NCI-H524 (cell line): ENCODE measurements at regions not wholly inside any gene's neighbourhood (a gene's known extent, or its start where the extent isn't known, plus 50 kb on each side); places are given as distances from the start of the nearest gene placed in this dataset.
A peak's percentile ranks its signal among the peaks of the same experiment; 100 is the strongest.

Source experiments
- DNase-seq, 2 experiments: peaks; one replicate each; lab custom pipeline; 2025; lab: John Stamatoyannopoulos, UW

- no peak for DNase-seq
Observed at GRCh38 chr1:30479575-30479974, 243.8 kb downstream of the MATN1 start.

DNA sequence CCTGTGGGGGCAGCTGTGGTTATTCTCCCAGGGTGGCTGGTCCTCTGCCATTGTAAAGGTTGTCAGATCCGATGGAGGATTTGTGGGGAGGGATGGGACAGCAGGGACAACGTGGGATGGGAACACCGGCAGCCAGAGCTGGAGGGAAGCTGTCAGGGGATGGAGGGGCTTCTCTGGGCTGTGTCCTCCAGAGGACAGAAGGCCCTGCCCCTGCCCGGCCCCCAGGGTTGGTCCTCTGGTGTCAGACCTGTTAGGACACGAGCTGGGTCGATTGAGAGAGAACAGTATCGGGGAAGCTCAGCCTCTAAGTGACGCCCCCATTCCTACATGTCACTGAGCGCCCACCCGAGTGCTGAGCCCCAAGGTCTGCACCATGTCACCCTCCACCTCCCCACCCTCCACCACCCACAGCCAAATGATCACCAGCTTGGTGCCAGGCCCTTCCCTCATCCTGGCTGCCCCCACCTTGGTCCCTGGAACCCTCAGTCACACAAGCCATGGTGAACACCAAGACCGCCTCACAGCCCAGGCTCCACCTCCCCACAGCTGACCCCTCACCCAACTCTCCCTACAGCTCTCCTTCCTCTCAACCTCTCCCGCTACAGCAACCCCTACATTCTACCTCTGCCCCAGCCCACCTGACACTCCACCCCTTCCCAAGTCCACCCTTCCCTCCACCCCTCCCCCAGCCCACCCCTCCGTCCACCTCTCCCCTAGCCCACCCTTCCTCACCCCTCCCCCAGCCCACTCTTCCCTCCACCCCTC lies 244.4 kb downstream of the MATN1 start:
- no peak for DNase-seq

- DNase-seq: no peak
Observed at GRCh38 chr1:30478283-30478682, 245.1 kb downstream of the MATN1 start.

DNA sequence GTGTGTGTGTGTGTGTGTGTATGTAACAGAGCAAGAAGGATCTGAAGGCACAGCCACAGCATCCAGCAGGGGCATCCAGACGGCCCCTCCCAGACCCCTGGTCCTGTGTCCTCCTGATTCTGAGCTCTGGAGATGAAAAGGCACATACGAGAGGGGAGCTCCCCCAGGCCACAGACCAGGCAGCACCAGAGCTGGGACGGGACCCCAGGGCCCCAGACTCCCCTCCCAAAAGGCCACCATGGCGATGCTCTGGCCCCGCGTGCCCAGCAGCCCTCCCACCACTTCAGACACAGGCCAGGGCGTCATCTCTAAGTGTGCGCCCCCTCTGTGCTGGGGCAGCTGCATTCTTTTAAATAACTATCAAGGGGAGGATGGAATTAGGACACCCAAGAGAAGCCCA lies 245.8 kb downstream of the MATN1 start:
- no peak for DNase-seq

GRCh38 chr1:30476911-30477459 lies 246.4 kb downstream of the MATN1 start:
- DNase-seq: no peak

GRCh38 chr1:30476476-30476875 lies 246.9 kb downstream of the MATN1 start:
- DNase-seq: no peak

GRCh38 chr1:30475966-30476365 lies 247.4 kb downstream of the MATN1 start:
- no peak for DNase-seq

DNA sequence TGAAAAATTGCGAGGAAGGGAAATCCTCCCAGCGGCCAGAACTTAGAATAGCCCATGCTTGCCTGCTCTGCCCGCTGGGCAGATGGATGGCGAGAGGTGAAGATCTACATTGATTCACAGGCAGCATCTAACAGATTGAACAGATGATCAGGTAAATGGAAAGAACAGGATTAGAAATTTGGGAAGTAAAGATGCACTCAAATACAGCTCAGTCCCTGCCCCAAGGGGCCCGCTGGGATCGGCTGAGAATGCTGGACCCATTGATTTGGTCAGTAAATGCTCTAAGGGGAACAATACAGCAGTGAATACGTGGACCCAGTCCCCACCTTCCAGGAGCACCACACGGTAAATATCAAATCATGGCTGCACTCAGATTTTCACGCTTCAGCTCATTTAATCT lies 248.2 kb downstream of the MATN1 start:
- no peak for DNase-seq

DNA sequence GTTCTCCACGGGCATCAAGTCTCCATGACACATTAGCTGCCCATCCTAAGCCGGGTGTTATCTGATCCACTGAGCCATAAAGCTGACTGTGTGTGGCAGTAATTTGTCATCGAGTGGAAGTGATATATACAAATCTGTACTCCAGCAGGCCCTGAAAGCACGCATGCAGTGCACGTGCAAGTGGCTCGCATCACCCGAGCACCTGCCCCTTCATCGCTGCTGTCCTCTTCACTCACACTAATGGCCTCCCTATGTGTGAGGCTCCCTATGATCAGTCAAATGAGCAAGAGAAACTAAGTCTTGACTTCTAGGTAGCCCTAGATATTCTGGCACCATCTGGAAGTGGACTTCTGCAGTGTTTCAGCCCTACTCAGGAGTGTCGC lies 248.6 kb downstream of the MATN1 start:
- DNase-seq: no peak

- DNase-seq: peak in 1 of 2 experiments; percentile 8
Observed at GRCh38 chr1:30473922-30474817, 249.2 kb downstream of the MATN1 start.

DNA sequence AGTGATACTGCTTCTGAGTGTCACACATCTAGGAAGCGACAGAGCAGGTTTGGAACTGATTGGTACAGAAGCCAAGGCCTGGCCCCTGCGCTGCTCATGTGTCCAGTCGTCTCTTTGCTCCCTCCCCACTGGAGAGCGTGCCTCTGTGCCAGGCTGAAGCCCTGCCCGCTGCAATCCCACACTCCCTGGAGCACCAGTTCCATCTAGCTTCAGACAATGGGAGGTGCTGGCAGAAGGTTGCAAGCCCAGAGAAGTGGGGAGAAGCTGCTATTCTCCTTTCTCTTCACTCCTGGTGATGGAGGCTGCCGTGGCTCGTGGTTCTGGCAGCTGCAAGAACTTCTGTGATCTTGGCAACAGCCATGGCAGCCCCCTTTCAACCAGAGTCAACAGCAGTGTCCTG lies 250.9 kb downstream of the MATN1 start:
- no peak for DNase-seq

- DNase-seq: no peak
Observed at GRCh38 chr1:30472009-30472408, 251.4 kb downstream of the MATN1 start.

- DNase-seq: no peak
Observed at GRCh38 chr1:30471307-30471706, 252.1 kb downstream of the MATN1 start.

DNA sequence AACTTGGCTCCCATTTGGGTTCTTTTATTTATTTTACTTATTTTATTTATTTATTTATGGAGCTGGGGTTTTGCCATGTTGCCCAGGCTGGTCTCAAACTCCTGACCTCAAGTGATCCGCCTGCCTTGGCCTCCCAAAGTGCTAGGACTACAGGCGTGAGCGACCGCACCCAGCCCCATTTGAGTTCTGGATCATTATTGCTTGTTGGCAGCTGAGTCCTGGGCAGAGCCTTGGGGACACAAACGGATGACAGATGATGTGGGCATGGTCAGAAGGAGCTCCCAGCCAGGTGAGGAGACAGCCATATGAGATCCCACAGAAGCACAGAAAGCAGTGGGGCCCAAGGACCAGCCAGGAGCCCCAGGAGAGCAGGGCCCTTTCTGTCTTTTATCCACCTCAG lies 254.0 kb downstream of the MATN1 start:
- DNase-seq: no peak

GRCh38 chr1:30467101-30467500 lies 256.3 kb downstream of the MATN1 start:
- no peak for DNase-seq

DNA sequence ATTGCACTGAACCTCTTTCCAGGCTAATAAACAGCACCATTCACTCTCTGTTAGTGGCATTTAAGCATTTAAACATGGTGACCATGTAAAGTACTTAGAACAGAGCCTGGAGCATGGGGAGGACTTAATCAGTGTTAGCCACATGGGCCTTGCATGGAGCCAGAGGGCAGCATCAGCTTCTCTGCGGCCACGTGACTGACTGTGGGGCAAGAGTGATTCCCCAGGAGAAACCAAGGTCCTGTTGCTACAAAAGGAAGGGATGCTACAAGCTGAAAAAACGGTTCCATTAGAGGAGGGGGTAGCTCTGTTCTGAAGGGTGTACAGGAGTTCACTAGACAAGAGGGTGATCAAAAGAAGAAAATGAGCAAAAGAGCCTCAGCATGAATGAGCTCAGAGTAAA lies 256.8 kb downstream of the MATN1 start:
- DNase-seq: no peak

- DNase-seq: no peak
Observed at GRCh38 chr1:30466026-30466425, 257.4 kb downstream of the MATN1 start.

DNA sequence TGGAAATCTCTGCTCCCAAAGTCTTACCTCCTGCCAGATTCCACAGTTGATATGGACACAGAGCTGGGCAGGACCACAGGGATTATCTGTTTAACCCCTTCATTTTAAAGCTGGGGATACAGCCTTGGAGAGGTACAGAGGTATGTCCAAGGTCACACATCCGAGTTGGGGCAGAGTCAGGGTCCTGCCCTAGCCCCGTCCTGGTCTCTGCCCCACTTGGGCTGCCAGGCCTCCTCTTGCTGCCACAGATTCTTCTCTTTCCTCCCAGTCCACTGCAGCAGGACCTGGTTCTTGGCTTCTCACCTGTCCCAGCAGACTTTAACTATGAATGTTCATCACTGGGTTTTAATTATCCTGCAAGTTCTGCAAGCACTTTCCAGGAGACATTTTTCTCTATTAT lies 258.3 kb downstream of the MATN1 start:
- no peak for DNase-seq

DNA sequence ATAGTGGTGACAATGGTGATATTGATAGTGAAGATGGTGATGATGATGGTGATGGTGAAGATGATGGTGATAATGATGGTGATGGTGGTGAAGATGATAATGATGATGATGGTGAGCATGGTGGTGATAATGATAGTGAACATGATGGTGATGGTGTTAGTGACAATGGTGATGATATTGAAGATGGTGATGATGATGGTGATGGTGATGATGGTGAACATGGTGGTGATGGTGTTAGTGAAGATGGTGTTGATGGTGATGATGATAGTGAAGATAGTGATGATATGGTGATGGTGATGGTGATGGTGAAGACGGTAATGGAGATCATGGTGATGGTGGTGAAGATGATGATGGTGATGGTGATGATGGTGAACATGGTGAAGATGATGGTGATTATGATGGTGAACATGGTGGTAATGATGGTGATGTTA lies 259.2 kb downstream of the MATN1 start:
- DNase-seq: no peak

DNA sequence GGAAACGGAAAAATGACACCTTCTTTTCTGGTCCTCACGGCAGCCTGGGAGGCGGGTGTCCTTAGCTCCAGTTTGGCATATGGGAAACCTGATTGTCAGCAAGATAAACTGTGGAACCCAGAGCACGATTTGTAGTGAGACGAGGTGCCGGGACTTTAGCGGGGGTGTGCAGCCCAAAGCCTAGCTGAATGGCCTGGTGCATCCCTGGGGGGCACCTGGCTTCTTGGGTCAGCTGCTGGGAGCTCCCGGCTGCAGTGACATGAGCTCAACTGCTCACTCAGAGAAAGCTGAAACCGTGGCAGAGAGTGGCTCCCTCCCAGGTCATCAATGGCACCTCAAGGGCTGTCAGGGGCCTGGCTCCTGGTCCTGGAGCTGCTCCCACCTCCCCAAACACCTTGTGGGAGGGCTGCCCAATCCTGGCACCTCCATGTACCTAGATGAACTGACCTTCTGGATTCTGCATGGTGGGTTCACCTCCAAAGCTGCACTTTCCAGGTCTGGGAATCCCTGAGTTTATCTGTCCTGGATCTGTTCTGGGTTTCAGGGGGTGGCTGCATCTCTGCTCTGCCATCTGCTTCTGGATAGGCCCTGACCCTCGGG lies 260.5 kb downstream of the MATN1 start:
- no peak for DNase-seq

DNA sequence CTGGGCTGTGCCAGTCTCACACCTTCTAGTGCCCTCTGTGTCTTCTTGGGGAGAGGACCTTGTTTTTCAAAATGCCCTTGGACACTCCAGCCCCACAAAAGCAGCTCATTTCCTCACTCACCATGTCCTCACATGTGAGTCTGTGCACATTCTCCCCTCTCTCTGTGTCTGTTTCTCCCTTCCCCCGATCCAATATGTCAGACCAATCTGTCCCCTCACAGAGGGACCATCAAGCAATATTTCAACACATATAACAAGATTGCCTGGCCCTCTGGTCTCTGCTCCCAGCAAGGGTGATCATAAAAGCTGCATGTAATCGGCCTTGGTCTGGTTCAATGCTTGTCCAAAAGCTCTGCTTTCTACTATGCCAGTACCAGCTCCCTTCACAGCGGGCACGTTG lies 261.2 kb downstream of the MATN1 start:
- DNase-seq: no peak

DNA sequence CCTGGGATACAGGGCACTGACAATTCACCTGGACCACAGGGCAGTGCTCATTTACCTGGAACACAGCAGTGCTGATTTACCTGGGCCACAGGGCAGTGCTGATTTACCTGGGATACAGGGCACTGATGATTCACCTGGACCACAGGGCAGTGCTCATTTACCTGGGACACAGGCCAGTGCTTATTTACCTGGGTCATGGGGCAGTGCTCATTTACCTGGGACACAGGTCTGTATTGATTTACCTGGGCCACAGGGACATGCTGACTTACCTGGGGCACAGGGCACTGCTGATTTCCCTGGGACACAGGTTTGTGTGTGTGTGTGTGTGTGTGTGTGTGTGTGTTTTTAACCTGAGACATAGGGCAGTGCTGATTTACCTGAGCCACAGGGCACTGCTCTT lies 261.7 kb downstream of the MATN1 start:
- DNase-seq: no peak

- DNase-seq: no peak
Observed at GRCh38 chr1:30460661-30461060, 262.7 kb downstream of the MATN1 start.
